ENCODE measurements at regions not wholly inside any gene's neighbourhood (a gene's known extent, or its start where the extent isn't known, plus 50 kb on each side); places are given as distances from the start of the nearest gene placed in this dataset.

GRCh38 chr3:110666495-110666894, 405.1 kb upstream of the NECTIN3 start:
- no peak for TF ChIP-seq EP300 (IDR thresholded peaks at IDR 0.05)
- no peak for TF ChIP-seq CTCF (IDR thresholded peaks at IDR 0.05)
- no peak for TF ChIP-seq POLR2A (IDR thresholded peaks at IDR 0.05)
